Epithelial cell of esophagus (primary cell): ENCODE measurements at regions not wholly inside any gene's neighbourhood (a gene's known extent, or its start where the extent isn't known, plus 50 kb on each side); places are given as distances from the start of the nearest gene placed in this dataset.

Experiments used
- DNase-seq: peaks from one replicate; pipeline ENCODE4 v3.0.0; 2010; ENCODE audit warnings: low read depth
- H3K4me3 ChIP-seq: 2 replicates; pipeline ENCODE4 v1.5.1; 2011; ENCODE audit warnings: mild to moderate bottlenecking, low read length, control low read depth
- CTCF ChIP-seq: IDR thresholded peaks from 2 replicates; pipeline ENCODE4 v1.5.1; 2011; ENCODE audit warnings: low read depth, mild to moderate bottlenecking, low read length, control low read depth, inconsistent platforms; ENCODE audit not compliant: insufficient read depth; ENCODE audit errors: missing control alignments

- no peak overlapping the region for H3K4me3 ChIP-seq
- DNase-seq, result no peak
- TF ChIP-seq CTCF, result no peak
Measured at GRCh38 chr2:104786204-104786603, 67.7 kb upstream of the POU3F3 start.

GRCh38 chr2:104786821-104787220 lies 67.1 kb upstream of the POU3F3 start:
- no peak for DNase-seq
- H3K4me3 ChIP-seq, result no peak overlapping the region
- TF ChIP-seq CTCF, result no peak

- no peak for TF ChIP-seq CTCF
- DNase-seq, result no peak
- no peak overlapping the region for H3K4me3 ChIP-seq
Measured at GRCh38 chr2:104787298-104788065, 66.4 kb upstream of the POU3F3 start.

- TF ChIP-seq CTCF, result no peak
- no peak overlapping the region for H3K4me3 ChIP-seq
- no peak for DNase-seq
Measured at GRCh38 chr2:104788742-104789455, 65.0 kb upstream of the POU3F3 start.

GRCh38 chr2:104790100-104790811 lies 63.7 kb upstream of the POU3F3 start:
- H3K4me3 ChIP-seq, result no peak overlapping the region
- DNase-seq, result no peak
- TF ChIP-seq CTCF, result no peak

GRCh38 chr2:104790901-104791495 lies 62.9 kb upstream of the POU3F3 start:
- TF ChIP-seq CTCF, result no peak
- H3K4me3 ChIP-seq, result no peak overlapping the region
- no peak for DNase-seq
